NOMO-1 treated with dmso at 0.1 percent for 144 hours (cell line): ENCODE measurements at regions not wholly inside any gene's neighbourhood (a gene's known extent, or its start where the extent isn't known, plus 50 kb on each side); places are given as distances from the start of the nearest gene placed in this dataset.

ENCODE experiments used
- DNase-seq: peaks from one replicate; lab custom pipeline; 2025; ENCODE audit not compliant: unreplicated experiment; lab: John Stamatoyannopoulos, UW

DNA sequence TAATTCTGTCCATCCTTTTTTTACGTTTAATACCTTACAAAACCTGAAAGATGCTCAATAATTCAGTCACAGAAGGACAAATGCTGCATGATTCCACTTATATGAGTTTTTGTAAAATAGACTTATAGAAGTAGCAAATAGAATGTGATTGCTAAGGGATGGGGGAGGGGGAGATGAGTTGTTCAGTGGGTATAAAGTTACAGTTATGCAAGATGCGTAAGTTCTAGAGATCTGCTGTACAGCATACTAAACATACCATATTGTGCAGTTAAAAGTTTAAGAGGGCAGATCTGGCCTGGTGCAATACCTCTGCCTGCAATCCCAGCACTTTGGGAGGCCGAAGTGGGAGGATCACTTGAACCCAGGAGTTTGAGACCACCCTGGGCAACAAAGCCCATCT lies 78.8 kb downstream of the TET3 start:
- DNase-seq, result no peak

DNA sequence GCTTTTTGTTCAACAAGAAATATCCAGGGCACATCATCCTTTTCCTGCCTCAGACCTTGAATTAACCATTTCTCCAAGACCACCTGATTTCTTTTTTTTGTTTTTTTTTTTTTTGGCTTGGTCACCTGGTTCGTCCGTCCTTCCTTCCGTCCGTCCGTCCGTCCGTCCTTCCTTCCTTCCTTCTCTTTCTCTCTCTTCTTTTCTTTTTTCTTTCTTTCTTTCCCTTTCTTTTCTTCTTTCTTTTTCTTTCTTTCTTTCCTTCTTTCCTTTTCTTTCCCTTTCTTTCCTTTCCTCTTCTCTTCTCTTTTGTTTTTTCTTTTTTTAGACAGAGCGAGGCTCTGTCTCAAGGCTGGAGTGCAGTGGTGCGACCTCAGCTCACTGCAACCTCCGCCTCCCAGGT lies 80.7 kb downstream of the TET3 start:
- DNase-seq, result no peak

DNA sequence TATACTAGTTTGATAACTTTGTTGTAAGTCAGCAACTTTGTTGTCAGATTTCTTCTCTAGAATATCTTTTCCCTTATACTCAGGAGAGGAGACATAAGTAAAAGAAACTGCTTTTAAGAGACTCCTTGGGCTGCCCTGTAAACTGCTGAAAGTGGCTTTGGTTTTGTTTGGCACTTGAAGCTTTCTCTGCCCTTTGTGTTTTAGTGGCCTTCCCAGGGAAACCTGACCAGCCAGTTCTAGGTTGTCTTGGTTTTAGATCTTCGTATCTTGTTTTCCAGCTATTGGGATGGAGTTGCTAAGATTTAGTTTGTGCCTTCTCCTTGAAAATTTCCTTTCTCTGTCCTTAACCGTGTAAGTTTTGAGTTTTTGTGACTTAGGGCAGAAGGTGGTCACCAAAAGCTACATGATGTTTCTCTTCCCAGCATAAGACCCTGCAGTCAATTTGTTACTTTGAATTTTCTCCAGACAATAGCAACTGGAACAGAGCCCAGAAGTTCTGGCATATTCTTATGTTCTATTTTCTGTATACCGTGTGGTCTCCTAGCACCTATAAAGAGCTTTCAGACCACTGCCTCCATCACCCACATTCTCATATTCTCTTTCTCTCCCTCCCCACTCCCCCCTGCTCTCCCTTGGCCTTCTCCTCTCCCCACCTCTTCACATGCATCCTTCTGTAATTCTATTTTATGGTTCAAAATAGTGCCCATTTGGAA lies 81.1 kb downstream of the BOLA3 start:
- DNase-seq, result no peak

DNA sequence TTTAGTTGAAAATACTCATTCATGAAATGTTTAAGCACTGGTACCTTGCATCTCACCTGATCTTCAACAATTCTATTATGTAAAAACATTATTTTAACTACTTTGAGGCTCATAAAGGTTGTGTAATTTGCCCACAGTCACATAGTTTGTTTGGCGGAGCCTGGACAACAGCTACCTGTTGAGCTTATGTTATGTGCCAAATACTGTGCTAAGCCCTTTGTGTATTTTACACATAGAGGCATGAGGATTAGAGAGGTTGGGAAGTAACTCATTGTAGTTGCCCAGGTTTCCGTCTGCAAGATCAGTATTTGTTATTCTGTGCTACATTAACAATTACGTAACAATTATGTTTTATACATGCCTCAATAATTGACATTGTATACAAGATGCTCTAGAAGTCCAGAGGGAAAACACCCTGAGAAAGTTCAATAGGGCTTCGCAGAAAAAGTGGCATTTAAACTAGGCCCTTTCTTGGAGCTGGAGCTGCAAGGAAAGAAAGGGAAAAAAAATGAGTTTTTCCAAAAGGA lies 80.4 kb downstream of the BOLA3 start:
- DNase-seq, result no peak

DNA sequence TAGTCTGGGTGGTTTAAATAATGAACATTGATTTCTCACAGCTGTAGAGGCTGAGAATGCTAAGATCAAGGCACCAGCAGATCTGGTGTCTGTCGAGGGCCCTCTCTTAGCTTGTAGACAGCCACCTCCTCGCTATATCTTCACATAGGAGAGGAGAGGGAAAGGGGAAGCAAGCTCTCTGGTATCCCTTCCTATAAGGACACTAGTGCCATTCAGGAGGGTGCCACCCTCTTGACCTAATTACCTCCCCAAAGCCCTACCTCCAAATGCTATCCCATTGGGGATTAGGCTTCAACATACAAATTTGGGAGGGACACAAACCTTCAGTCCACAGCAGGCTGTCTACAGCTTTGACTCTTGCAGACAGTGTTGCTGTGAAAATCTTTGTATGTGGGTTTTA lies 76.7 kb downstream of the BOLA3 start:
- DNase-seq, result no peak

DNA sequence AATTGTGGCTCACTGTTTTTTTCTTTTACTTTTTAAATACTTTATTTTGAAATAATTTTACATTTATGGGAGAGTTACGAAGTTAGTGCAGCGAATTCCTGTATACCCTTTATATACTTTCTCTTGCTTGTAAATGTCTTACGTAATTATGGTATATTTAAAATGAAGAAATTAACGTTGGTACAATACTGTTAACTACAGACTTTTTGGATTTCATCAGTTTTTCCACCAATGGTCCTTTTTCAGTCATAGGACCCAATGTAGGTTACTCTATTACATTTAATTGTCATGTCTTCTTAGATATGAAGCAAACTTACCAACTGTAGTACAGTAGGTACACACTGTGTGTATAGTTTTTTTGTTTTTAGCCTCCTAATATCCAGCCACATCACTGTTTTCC lies 76.3 kb downstream of the BOLA3 start:
- DNase-seq, result no peak

DNA sequence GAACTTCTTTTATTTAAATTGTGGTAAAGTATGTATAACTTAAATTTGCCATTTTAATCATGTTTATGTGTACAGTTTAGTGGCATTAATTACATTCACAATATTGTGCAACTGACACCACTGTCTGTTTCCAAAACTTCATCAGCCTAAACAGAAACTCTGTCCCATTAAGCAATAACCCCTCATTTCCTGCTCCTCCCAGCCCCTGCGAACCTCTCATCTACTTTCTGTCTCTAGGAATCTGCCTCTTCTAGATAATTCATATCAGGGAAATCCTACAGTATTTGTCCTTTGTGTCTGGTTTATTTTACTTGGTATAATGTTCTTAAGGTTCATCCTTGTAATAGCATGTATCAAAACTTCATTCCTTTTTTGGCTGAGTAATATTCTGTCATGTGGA lies 75.1 kb downstream of the BOLA3 start:
- DNase-seq, result peak; percentile 41

DNA sequence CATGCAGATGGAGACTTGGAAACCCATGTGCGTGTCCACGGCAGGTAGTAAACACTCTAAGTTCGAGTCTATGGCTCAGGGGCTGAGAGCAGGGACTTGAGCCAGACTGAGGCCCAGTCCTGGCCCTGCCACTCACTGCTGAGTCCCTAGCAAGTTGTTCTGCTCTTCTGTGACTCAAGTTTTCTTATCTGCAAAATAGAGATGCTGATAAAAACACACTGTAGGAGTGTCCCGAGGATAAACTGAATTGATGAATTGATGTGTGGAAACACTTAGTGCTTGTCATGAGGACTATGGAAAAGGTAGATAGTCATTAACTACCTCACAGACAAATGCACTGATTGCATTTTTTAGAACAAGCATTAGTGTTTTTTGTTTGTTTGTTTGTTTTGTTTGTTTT lies 73.2 kb downstream of the BOLA3 start:
- no peak for DNase-seq

DNA sequence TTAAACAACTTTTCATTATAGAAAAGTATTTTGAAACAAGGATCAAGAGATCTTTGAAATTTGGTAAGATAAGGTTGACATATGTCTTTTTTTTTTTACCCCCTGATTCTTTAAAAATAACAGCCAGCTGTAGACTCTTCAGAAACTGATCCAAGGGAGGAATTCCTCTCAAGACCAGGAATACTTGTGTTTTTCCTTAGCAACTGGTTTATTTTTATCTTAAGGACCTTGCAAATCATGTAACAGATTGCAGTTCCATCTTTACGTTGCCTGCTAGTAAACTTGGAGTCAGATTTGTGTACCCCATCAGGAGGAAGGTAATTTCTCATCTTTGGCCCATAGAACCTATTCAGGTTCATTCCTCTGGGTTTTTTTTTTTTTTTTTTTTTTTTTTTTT lies 71.6 kb downstream of the BOLA3 start:
- DNase-seq, result no peak

DNA sequence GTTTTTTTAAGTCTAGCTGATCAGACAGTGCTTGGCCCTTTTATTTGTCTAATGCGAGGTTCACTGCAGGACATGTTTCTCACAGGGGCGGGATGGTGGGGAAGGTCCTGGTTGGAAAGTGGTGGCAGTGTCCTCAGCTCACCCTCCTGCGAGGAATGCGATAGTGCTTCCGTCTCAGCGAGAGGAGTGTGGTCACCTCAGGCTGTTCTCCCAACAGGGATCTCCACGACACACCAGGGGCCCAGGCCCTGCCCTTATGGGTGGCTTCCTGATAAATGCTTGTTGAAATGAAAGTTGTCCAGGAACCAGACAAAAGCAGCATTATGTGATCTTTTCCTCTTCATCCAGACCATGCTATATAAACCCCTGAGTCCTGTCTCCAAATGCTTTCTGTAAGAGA lies 70.1 kb downstream of the BOLA3 start:
- no peak for DNase-seq

DNA sequence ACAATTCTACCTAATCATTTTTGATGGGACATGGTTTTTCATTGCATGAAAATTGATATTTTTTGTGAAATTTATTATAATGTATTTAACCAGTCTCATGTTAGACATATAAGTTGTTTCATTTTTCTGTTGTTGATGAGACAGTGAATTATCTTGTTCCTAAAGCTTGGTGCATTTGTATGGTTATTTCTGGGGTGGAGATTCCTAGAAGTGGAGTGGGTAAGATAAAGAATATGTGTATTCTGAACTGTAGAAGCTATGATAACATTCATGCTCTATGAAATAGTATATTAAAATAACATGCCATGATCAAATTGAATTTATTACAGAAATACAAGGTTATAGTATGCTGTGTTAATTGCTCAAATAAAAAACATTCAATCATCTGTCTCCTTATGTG lies 69.2 kb downstream of the BOLA3 start:
- DNase-seq, result no peak

DNA sequence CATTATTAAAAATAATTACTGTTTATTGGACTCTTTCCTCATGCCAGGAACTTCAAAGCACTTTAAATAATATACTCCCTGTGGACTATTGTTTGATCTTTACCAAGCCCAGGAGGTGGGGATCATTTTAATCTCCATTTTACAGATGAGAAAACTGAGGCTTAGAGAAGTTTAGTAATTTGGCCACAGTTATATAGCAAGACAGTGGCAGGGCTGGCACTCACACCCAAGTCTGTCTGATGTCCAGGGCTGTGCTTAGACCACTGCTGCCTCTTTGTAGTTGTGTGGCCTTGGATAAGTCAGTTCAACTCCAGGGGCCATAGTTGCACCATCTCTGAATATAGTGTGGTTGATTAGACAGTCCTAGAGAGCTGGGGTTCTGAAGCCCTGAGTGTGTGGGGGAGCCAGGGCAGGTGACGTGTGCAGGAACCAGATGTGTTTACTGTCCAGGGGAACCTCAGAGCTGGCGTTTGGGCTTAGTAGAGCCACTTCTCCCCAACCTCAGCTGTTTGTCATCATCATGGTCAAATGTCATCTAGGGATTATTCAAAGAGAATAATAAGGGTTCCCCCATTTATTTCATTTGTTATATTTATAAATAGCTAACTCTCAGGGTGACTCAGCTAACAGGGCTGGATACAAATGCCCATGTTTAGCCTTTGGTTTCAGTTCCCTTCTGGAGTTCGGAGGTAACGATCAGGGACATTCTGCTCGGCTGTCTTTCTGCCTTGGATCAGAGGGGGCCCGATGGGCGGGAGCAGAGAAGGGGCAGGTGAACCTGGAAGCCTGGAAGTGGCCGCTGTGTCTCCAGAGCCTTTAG lies 68.0 kb downstream of the BOLA3 start:
- DNase-seq, result peak; percentile 84

DNA sequence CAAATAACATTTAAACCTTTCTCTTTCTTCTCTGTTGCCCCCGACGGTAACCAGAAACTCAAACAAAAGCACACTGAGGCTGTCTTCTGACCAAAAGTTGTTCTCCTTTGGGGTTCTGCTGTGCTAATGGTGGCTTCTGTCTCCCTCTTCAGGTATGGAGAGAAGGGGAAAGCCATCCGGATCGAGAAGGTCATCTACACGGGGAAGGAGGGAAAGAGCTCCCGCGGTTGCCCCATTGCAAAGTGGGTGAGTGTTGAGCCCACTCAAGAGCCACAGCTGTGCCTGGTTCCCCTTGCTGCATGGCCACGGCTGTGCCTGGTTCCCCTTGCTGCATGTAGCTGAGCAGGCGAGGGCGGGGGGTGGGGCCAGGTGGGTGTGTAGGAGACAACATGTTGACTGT lies 67.4 kb downstream of the BOLA3 start:
- no peak for DNase-seq

DNA sequence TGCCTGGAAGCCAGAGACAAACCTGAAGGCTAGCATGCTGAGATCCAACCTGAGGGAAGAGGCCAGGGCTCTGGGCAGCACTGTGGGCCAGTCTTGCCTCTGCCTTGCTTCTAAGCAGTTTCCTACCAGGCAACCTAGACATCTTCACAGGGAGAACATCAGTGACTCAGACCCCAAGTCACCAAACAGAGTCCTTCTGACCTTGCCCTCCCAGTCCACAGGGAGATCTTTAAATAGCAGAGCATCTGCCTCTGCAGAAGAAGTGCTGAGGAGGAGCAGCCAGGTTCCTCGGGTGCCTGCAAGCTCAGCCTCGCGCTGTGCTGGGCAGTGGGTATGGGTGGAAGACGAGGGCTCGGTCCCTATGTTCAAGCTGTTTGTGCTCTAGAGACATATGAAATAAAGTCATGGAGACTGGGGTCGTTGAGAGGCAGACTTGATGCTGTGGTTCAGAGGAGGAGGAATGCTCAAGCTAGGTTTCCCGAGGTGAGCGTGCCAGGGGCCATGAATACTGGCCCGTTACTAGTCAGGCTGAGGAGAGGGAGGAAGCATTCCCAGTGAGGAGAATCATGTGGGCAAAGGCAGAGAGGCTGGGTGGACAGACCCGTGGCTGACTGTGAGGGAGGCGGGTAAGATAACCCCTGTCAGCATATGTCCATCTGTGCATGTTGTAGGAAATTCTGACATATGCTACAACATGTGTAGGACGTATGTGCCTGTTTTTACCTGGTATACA lies 66.5 kb downstream of the BOLA3 start:
- no peak for DNase-seq

DNA sequence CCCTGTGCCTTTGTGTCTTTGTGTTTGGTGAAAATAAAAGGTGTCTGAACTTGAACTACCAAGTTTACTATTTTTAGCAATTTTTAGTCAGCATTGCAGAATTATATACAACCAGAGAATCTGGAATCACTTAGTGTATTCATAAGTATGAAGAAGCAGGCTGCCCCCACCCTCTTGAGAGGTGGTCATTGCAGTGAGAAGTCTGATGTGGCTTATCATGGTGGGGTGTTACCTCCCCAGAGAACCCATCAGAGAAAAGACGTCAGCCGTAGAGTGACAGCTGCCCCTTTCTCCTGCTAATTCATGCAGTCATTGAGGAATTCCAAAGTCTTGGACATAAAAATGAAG lies 66.0 kb downstream of the BOLA3 start:
- DNase-seq, result no peak

DNA sequence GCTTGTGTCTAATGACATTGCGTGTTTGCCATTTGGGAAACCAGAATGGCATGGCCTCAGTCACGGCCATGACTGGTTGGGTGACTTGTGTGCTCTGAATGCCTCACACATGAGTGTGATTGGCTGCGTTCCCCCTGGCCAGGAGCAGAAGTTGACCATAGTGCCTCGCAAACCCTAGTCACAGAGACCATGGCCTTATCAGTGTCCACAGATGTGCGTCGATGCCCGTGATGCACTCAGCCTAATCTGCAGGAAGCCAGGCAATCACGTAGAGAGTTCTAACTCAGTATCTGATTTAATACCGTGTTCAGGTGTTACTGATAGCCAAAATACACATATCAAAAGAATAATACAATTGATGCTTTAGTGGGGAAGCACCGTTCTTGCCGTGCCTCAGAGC lies 64.0 kb downstream of the BOLA3 start:
- DNase-seq, result no peak
